Smooth muscle cell (in vitro differentiated cells): ENCODE measurements at regions not wholly inside any gene's neighbourhood (a gene's known extent, or its start where the extent isn't known, plus 50 kb on each side); places are given as distances from the start of the nearest gene placed in this dataset.

Source experiments
- DNase-seq: peaks from one replicate; lab custom pipeline; 2025; ENCODE audit not compliant: unreplicated experiment; lab: John Stamatoyannopoulos, UW
- H2AFZ ChIP-seq: fragments of 200-600 bp; sonication (generic); 2 replicates; pipeline ENCODE4 v1.6.0; 2016; ENCODE audit warnings: antibody characterized with exemption, low read depth, mild to moderate bottlenecking
- H3F3A ChIP-seq: fragments of 200-600 bp; sonication (generic); 2 replicates; pipeline ENCODE4 v1.6.0; 2017; ENCODE audit warnings: antibody characterized with exemption, low read depth
- H3K27ac ChIP-seq: fragments of 200-600 bp; sonication (generic); 2 replicates; pipeline ENCODE4 v1.5.1; 2016; ENCODE audit warnings: low read depth, mild to moderate bottlenecking
- H3K27me3 ChIP-seq: fragments of 200-600 bp; sonication (generic); 2 replicates; pipeline ENCODE4 v1.6.1; 2016; ENCODE audit warnings: low read depth, mild to moderate bottlenecking
- H3K36me3 ChIP-seq: fragments of 200-600 bp; sonication (generic); 2 replicates; pipeline ENCODE4 v1.5.1; 2016; ENCODE audit warnings: low read depth
- H3K4me1 ChIP-seq: fragments of 200-600 bp; sonication (generic); 2 replicates; pipeline ENCODE4 v1.5.1; 2016; ENCODE audit warnings: low read depth
- H3K4me2 ChIP-seq: fragments of 200-600 bp; sonication (generic); 2 replicates; pipeline ENCODE4 v1.6.0; 2016; ENCODE audit warnings: mild to moderate bottlenecking
- H3K4me3 ChIP-seq: fragments of 200-600 bp; sonication (generic); 2 replicates; pipeline ENCODE4 v1.5.1; 2016; ENCODE audit warnings: mild to moderate bottlenecking
- H3K79me2 ChIP-seq: fragments of 200-600 bp; sonication (generic); 2 replicates; pipeline ENCODE4 v1.6.0; 2016; ENCODE audit warnings: low read depth, mild to moderate bottlenecking
- H3K9ac ChIP-seq: fragments of 200-600 bp; sonication (generic); 2 replicates; pipeline ENCODE4 v1.6.0; 2016; ENCODE audit warnings: low read depth
- H3K9me3 ChIP-seq: fragments of 200-600 bp; sonication (generic); replicated peaks from 2 replicates; pipeline ENCODE4 v1.5.1; 2016; ENCODE audit warnings: low read depth
- H4K20me1 ChIP-seq: fragments of 200-600 bp; sonication (generic); 2 replicates; pipeline ENCODE4 v1.6.0; 2016; ENCODE audit warnings: low read depth
- WGBS: methylation state at CpG from one replicate; pipeline ENCODE4 v1.1.7; 2016; ENCODE audit warnings: low lambda C conversion rate; 5-methylcytosine and 5-hydroxymethylcytosine counted together
- TF ChIP-seq, protein P1 (sequence below): fragments of 200-600 bp; sonication (generic); IDR thresholded peaks from 2 replicates; pipeline ENCODE4 v1.5.1; 2017; ENCODE audit warnings: borderline replicate concordance, mild to moderate bottlenecking, antibody characterized with exemption; ENCODE audit not compliant: insufficient read depth, poor library complexity, severe bottlenecking

DNA sequence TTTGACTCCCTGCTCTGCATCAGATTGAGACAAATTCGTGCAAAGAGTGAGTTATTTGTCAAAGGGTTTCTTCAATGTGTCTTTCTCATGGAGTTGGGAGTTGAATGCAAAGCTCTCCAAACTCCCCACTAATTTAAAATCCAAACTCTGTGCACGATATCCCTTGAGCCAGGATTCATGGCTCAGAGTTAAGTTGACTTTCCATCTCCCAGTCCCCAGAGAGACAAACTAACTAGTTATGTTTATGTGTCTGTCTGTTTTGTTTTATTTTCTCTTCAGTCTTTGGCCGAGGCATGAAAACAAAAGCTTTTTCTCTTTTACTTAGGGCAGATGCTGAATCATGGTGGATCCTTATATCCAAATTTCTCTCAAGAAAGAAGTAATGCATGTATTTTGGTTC is 570.0 kb upstream of the CDH5 start:
- no peak for DNase-seq
- no peak overlapping the region for H3K4me3 ChIP-seq
- no peak overlapping the region for H3K27ac ChIP-seq
- H2AFZ ChIP-seq: no peak overlapping the region
- WGBS: 71% methylated on average over 3 of the region's 3 CpGs
- no peaks in the 10 kb centered on the region for H3F3A ChIP-seq
- H3K4me2 ChIP-seq: no peak overlapping the region
- no peaks in the 10 kb centered on the region for H3K9me3 ChIP-seq
- H3K36me3 ChIP-seq: no peaks in the 10 kb centered on the region
- H3K79me2 ChIP-seq: no peaks in the 10 kb centered on the region
- H3K4me1 ChIP-seq: no peaks in the 10 kb centered on the region
- no peaks in the 10 kb centered on the region for H3K27me3 ChIP-seq
- TF ChIP-seq, protein P1, sequence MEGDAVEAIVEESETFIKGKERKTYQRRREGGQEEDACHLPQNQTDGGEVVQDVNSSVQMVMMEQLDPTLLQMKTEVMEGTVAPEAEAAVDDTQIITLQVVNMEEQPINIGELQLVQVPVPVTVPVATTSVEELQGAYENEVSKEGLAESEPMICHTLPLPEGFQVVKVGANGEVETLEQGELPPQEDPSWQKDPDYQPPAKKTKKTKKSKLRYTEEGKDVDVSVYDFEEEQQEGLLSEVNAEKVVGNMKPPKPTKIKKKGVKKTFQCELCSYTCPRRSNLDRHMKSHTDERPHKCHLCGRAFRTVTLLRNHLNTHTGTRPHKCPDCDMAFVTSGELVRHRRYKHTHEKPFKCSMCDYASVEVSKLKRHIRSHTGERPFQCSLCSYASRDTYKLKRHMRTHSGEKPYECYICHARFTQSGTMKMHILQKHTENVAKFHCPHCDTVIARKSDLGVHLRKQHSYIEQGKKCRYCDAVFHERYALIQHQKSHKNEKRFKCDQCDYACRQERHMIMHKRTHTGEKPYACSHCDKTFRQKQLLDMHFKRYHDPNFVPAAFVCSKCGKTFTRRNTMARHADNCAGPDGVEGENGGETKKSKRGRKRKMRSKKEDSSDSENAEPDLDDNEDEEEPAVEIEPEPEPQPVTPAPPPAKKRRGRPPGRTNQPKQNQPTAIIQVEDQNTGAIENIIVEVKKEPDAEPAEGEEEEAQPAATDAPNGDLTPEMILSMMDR: no peak
- no peak overlapping the region for H3K9ac ChIP-seq
- no peaks in the 10 kb centered on the region for H4K20me1 ChIP-seq

DNA sequence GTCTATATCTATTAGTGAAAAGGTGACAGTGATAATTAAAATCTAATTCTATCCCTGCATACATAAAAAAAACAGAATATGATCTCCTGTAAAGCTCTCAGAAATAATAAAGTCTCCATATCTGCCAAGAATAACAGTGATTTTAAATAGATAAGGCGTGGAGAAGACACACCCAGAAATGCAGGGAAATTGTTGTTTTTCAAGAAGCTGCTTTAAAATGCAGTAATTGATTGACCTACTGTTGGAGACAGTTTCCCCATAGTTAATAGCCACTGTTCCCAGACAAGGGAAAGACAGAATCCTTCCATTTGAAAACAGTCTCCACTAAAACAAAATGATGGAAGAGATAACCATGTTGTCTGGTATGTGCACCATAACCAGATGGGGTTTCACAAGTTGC is 571.5 kb upstream of the CDH5 start:
- Histone ChIP-seq H3K4me1 (no peaks in the 10 kb centered on the region), H3K79me2 (no peaks in the 10 kb centered on the region), H3K9ac (no peak overlapping the region), H3K4me3 (no peak overlapping the region), H2AFZ (no peak overlapping the region), H3K27ac (no peak overlapping the region), H3F3A (no peaks in the 10 kb centered on the region), H3K4me2 (no peak overlapping the region), H3K36me3 (no peaks in the 10 kb centered on the region), H4K20me1 (no peaks in the 10 kb centered on the region), H3K27me3 (no peaks in the 10 kb centered on the region), H3K9me3 (no peaks in the 10 kb centered on the region)
- DNase-seq: no peak
- 60% methylated on average over 1 of the region's 1 CpG for WGBS
- TF ChIP-seq, protein P1: no peak

DNA sequence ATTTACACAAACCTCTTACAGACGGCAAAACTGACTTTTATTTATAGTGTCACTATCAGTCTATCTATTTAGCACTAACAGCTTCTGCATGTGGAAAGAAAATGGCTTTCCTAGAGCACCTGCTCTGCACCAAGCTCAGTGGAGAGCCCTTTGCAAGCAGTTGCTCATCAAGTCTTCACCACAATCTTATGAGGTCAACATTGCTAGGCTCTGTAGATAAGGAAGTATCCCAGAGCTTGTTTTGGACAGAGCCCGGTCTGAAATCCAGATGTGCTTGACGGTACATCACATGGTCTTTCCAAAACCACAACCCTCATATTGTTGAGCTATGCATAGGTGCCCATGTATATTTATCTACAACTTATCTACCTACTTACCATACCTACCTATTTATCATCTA is 572.7 kb upstream of the CDH5 start:
- H3F3A ChIP-seq: no peaks in the 10 kb centered on the region
- H3K9me3 ChIP-seq: no peaks in the 10 kb centered on the region
- H3K27ac ChIP-seq: no peak overlapping the region
- WGBS: 53% methylated on average over 3 of the region's 3 CpGs
- H3K4me3 ChIP-seq: no peak overlapping the region
- H3K79me2 ChIP-seq: no peaks in the 10 kb centered on the region
- DNase-seq: no peak
- H3K27me3 ChIP-seq: no peaks in the 10 kb centered on the region
- H3K4me2 ChIP-seq: no peak overlapping the region
- TF ChIP-seq, protein P1: no peak
- H3K4me1 ChIP-seq: no peaks in the 10 kb centered on the region
- no peaks in the 10 kb centered on the region for H4K20me1 ChIP-seq
- no peaks in the 10 kb centered on the region for H3K36me3 ChIP-seq
- no peak overlapping the region for H2AFZ ChIP-seq
- no peak overlapping the region for H3K9ac ChIP-seq

DNA sequence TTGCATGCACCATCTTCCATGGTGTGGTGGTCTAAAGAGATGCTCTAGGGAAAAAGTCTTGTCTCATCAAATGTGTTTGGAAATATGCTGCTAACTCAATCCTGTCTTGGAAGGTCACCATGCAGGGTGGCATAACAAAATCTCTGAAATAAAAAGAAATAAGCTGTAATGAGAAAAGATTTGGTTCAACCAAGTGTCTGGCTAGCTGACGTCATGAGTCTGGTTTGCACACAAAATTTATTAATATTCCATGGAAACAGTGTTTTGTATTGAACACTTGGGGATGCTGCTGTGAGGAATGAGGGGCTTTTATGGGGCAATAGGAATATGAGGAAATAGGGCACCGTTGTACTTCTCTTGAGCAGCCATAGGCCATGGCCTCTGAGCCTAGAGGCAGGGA is 575.7 kb upstream of the CDH5 start:
- Histone ChIP-seq H2AFZ (no peak overlapping the region), H3K27me3 (no peaks in the 10 kb centered on the region), H3K79me2 (no peaks in the 10 kb centered on the region), H3K4me2 (no peak overlapping the region), H3K27ac (no peak overlapping the region), H3K9me3 (no peaks in the 10 kb centered on the region), H4K20me1 (no peaks in the 10 kb centered on the region), H3F3A (no peaks in the 10 kb centered on the region), H3K9ac (no peak overlapping the region), H3K4me3 (no peak overlapping the region), H3K36me3 (no peaks in the 10 kb centered on the region), H3K4me1 (no peaks in the 10 kb centered on the region)
- no peak for DNase-seq
- TF ChIP-seq, protein P1: no peak
- 93% methylated on average over 2 of the region's 2 CpGs for WGBS
